Right lobe of liver (tissue), 4 donors: ENCODE measurements at regions not wholly inside any gene's neighbourhood (a gene's known extent, or its start where the extent isn't known, plus 50 kb on each side); places are given as distances from the start of the nearest gene placed in this dataset.

ENCODE experiments used
- CTCF ChIP-seq, 4 donors: fragments of 200-600 bp in 3 of 4; fragments of 450-650 bp in 1 of 4; IDR thresholded peaks; one replicate each; pipeline versions ENCODE4 v1.5.1 to v1.8.0; 2016 to 2022; ENCODE audit warnings: antibody characterized with exemption in 4 of 4, mild to moderate bottlenecking in 2 of 4
- POLR2A ChIP-seq: fragments of 450-650 bp; IDR thresholded peaks from one replicate; pipeline ENCODE4 v1.6.1; 2017; ENCODE audit warnings: antibody characterized with exemption, mild to moderate bottlenecking
- donor health status: DM: no; HTN: no; CAD: no.
- donor health status: DM: no; HTN: no; CAD: no.
- donor health status: DM: no; HTN: yes; CAD: no.

DNA sequence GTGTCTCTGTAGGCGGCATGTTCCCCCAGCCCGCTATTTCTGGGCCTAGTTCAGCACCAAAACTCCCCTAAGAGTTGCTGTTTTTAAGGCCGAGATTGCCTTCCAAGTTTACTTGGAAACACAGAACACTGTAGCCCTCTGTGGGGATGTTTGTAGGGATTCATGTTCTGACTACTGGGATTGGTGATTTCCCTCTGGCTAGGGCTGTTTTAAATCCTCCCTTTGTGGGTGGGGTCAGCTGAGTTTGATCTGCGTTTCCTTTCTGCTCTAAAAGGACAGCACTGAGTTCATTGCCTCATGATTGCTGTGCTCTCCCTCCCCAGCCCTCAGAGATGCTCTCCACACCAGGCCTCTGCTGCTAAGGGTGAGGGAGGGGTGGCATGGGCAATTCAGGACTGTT lies 640.6 kb upstream of the DPPA4 start:
- TF ChIP-seq CTCF (IDR thresholded peaks at IDR 0.05) (no peak), POLR2A (no peak)
